ENCODE measurements at regions not wholly inside any gene's neighbourhood (a gene's known extent, or its start where the extent isn't known, plus 50 kb on each side); places are given as distances from the start of the nearest gene placed in this dataset.
"Not testable (repeated sequence)": the region's sequence is repeated elsewhere in the genome, so short reads cannot be mapped to it uniquely, and the experiment has no call there.

DNA sequence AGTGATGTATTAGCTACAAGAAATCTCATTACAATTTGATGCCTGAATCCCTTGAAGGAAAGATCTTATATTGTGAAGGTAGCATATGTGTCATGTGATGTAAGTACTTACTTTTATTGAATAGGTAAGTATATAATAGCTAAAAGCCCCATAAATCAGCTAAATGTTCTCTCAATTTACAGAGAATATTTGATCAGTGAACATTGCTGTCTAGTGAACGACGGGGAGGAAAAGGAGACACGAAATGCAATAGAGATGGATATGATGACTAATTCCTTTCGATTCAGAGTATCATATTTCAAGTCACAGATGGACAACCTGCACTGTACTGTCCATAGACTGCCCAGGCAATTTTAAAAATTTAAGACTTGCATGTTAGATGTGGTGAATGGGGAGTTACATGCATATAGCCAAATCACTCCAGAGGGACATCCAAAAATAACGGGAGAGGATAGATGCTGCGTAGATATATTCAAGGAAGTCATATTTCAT lies 462.1 kb upstream of the CDIN1 start:
- DNase-seq = no peak

DNA sequence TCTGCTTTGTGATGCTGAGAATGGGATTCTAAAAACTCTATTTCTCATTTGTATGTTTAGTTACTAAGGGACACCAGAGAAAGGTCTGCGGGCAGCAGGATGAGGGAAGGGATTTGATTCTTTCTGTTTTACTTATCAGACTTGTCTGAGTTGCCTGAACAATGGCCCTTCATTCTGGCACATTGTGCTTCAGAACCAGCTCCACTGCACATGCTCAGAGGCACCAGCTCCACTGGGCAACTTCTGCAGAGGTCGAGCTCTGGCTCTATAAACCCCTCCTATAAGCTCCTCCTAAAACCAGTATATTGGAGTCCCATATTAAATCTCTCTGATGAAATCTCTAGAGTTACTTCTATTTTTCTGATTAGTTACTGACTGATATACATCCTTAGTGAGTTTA lies 453.2 kb upstream of the CDIN1 start:
- no peak for DNase-seq

DNA sequence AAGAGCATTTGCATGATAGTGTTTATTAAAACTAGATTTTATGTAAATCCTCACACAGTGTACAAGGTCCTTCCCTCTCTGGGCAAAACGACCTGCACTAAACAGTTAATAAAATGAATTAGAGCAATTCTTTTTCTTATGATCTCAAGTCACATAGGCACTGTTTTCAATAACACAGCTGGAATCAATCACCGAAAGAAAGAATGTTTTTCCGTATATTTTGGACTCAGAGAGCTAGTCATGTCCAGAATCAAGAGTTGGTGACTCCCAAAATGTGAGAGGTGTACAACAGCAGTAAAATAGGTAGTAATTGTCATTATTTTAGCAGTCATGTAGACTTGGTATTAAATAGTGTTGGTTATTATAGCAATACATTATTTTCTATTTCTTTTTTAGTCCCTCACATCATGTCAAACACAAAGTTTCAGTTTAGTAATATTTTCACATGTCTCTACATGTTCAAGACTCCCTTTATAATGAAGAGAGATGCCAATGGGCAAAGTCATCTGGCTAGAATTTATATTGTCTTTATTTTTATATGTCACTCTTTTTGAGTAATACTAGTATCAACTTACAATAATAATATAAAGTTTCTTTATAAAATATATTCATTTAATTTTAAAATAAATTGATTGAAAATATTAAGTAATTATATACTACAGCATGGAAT lies 448.6 kb upstream of the CDIN1 start:
- no peak for DNase-seq

DNA sequence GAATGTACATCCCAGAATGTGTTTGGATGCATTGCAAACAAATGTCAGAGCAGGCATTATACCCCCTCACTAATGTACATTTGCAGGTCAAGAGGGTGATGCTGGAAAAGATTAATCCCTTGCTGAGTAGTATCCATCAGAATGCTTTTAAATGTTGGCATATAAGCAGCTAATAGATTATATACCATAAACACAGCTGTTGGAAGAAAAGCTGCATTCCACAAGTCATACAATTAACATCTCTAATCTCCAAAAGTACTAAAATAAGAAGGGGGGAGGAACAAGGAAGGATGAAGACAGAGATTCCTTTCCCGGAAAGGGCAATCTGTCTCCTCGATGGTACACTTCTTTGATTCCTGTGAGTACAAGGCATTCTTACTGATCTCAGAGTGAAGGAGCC lies 445.7 kb upstream of the CDIN1 start:
- no peak for DNase-seq

DNA sequence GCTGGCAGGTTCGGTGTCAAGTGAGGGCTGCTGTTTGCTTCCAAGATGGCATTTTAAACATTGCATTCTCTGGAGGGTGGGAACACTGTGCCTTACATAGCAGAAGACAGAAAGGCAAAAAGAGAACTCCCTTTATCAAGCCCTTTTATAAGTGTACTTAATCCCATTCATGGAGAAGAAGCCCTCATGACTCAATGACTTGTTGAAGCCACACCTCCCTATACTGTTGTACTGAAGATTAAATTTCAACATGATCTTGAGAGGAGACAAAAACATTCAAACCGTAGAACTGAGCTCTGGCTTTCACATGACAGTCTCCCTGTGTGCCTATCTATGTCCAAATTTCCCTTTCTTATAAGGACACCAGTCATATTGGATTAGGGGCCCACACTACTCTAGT lies 443.4 kb upstream of the CDIN1 start:
- no peak for DNase-seq

DNA sequence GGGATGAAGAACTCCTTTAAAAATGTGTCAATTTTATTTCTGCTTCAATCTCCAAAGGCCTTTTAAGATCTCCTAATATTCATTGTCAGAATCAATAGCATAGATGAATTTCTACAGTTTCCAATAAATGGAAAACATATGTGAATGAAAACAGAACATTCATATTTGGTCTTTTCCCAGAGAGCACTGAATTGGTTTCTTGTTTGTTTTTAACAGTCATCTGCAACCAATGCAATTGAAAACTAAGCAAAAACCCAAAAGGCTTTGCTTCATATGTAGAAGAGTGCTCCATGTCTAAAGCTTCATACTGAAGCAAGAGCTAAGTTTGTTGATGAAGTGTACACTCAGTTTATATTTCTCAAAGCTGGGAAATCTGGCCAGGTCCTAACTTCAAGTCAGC lies 426.5 kb upstream of the CDIN1 start:
- DNase-seq = no peak

DNA sequence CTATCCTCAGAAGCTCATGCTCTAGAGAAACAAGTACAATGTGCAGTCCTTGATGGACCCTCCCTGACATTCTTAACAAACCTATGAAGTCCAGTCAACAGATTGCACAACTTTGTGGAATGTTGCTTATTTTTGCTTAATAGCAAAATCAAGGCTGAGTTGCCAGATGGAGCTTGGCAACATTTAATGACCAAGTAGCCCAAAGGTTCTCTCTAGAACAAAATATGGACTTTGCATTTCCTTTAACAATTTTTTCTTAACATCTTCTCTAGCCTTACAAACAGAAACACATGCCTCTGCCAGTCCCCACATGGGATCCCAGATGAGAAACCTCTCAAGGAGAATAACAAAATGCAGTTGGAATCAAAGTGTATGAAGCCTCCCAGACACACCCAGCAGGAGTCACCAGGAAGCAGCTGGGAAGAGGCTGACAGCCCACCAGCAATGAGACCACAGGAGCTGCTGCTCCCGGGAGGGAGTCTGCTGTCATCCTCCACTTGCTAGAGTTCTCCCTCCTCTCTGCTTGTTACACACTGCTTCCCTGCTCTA lies 422.5 kb upstream of the CDIN1 start:
- DNase-seq = no peak

DNA sequence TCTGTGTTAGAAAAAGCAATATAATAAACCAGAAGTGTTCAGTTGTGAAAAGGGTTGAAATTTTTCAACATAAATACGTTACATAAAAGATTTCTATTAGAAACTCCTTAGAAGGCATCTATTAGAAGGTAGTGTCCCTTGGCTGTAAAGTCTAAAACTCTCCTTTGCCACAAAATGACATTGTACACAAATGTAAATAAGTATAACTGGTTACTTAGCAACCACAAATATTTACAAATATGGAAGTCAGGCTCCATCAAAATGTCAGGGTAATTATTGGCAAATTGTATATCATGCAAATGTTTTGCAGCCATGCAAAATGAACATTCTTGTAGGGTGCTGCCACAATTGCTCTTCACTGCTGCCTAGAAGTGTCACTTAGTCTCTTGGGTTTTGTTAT lies 419.1 kb upstream of the CDIN1 start:
- DNase-seq = no peak

DNA sequence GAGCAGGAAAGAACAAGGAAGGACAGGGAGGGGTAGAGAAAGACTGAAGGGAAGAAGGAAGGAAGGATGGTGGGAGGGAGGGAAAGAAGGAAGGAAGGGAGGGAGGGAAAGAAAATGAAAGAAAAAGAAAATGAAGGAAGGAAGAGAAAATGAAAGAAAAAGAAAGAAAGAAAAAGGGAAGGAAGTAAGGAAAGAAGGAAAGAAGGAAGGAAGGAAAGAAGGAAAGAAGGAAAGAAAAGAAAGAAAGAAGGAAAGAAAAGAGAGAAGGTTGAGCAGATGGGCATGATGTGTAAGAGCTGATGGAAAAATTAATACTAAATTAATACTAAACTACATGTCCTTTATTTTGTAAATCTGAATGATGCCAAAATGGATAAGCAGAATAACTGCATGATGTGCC lies 418.3 kb upstream of the CDIN1 start:
- no peak for DNase-seq

DNA sequence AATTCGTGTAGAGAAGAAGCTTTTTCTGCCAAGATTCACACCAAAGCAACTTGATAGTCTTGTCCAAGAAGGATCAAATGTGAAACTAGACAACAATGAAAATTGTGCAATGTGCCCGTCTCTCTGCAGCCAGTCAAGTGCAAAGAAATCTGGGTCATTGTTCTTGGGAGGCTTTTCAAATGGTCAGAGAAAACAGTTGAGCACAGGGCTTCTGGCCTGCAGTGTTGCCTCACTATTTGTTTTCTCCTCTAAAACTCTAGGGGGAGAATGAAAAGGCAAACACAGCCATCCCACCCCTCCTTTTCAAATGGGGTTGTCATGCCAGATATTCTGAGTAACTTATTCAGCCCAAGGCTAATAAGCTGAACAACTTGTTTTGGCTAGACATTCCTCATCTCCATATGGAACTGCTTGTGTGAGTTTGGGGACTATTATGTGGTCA lies 417.6 kb upstream of the CDIN1 start:
- DNase-seq = no peak

DNA sequence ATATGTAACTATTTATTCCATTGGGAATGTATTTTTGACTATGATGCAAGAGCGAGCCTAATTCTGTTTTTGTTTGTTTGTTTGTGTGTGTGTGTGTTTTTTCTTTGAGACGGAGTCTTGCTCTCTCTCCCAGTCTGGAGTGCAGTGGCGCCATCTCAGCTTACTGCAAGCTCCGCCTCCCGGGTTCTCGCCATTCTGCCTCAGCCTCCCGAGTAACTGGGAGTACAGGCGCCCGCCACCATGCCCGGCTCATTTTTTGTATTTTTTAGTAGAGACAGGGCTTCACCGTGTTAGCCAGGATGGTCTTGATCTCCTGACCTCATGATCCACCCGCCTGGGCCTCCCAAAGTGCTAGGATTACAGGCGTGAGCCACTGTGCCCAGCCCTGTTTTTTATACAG lies 415.4 kb upstream of the CDIN1 start:
- DNase-seq = not testable (repeated sequence)

DNA sequence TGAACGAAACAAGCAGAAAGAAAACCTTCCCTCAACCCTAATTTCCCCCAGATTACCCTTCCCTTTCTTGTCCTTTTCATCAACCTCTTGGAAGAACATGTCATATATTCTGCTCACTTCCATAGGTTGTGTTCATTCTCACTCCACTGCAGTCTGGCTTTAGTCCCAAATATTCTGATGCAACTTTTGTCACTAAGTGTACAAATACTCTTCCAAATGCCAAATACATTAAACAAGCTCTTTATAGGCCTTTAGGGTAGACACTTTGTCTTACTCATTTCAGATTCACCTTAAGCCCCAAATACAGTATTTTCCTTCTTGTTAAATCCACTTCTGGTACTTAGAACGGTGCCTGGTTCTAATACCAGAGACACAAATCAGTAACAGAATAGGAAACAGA lies 406.5 kb upstream of the CDIN1 start:
- no peak for DNase-seq

DNA sequence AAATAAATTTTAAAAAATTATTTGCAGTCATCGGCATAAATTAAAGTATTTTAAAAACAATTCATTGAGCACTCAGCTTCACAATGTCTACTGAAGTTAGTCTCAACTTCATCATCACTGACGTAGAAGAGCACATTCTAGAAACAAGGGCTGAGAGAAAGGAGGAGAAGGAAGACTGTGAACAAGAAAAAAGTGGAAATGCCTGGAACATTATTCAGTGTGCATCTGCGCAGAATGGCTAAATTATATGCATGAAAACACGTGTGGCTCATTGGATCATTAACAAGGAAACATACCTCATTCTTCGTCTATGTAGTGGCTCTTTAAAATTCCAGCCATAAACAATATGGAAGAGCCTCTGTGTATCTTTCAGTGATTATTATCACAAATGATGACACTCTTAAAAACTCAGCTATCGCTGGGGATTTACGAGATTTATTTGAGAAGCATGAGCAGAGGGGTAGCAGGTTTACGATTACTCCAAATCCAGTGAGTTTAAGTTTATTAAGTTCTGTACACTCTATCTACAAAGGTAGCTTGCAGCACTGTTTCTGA lies 404.2 kb upstream of the CDIN1 start:
- no peak for DNase-seq

DNA sequence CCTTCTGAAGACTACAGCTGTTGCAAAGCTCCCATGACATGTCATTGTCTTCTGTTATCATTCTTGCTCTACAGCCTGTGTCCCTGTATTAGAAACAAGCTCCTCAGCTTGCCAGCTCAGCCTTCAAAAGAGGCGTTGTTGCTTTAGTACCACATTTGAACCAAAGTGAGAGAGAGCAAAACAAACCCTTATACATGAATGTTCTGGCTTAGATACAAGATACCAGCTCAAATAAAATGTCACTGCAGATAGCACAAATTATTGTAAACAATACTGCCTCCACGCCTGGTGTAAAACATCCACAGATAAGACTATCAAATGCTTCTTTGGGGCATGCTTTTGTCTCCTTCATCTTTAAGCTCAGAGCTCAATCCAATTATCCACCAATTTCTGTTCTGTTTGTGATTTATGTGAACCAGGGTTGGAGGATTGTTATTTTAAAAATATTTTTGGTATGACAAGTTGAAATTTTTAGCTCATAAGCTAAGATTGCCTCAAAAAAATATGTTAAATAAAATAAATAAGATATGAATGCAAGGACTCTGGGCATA lies 403.6 kb upstream of the CDIN1 start:
- no peak for DNase-seq

DNA sequence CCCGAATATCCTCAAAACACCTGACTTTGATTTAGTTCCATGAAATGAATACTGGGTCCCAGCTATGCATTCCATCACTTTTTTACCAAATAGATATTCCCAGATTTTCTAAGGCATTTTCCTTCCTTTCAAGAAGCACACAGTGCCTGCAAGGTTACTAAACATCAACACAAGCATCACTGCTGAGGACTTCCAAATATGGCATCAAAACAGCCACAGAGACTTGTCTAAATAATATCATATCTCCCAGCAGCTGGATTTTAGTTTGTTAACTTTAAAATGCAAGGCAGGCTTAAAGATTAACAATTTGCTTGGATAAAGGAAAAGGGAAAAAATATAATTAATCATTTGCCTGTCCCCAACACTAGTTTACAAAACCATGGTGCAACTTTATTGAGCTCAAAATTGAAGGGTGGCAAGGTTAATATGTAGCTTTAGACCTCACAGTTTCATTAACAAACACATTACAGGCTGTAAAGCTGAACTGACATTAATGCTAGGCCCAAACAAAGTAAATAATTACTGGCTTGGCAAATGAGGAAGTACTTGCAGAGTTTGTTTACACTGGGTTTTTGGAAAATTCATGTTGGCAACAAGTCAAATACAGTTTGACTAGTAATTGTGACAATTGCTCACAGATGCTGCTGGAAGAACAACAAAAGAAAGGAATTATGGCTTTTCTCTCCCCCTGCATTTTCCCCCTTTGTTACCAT lies 401.7 kb upstream of the CDIN1 start:
- DNase-seq = no peak

DNA sequence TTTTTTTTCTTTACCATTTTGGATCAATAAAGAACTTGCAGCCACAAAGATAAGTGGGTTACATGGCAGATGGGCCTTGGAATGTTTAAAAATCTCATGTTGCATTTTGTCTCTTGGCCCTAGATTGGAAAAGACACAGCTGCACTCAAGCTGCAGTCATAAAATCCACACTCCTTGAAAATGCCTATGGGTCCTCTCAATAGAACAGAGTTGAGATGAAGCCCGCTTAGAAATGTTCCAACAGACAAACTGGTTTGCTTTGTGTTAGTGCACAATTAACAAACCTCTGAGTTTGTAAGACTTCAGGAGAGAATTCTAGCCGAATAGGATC lies 401.2 kb upstream of the CDIN1 start:
- DNase-seq = no peak

DNA sequence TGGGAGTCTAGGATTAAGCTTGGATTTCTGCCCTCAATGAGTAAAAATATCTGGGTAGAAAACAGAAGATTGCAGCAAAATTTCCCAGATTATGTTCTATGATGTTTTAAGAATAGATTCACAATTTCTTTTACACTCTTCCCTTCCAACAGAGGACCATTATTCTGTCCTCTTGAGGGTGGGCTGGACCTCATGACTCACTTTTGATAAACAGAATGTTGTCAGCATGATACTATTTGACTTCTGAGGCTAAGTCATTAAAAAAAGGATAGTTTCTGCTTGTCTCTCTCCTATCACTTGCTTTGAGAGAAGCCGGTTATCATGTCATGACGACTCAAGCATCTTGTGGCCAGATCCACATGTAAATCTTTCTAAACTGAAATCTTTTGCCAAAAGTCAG lies 396.2 kb upstream of the CDIN1 start:
- no peak for DNase-seq

DNA sequence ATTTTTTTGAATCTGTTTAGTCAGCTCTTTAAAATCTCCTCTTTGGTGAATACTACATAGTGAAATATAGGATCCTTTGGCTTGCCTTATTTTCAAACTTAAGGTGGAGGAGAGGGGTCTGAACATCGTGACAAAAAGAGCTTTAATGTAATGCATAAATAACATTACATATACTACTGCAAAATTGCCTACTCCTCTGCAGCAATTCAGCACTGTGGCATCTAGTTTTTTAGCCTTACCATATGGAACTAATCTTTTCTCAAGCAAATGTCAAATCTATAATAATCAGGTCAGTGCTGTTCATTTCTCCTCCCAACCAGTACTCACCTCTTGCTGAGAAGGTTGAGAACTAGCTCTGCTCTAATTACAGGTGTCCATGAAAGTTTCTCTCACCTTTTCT lies 394.0 kb upstream of the CDIN1 start:
- no peak for DNase-seq

DNA sequence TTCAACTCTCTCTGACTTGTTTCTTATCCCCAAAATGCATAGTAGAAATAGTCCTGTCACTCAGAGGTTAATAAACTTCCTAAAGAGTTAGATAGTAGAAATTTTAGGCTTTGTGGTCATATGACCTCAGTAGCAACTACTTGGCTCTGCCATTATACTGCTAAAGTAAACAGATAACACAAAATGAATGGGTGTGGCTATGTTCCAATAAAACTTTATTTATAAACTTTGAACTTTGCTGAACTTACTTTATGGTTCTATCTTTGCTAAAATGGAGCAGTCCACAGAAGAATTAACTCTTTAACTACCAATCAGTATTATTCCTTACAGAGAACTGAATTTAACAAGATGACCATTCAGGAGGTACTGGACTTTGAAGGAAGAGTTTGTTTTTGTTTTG lies 393.6 kb upstream of the CDIN1 start:
- DNase-seq = no peak

DNA sequence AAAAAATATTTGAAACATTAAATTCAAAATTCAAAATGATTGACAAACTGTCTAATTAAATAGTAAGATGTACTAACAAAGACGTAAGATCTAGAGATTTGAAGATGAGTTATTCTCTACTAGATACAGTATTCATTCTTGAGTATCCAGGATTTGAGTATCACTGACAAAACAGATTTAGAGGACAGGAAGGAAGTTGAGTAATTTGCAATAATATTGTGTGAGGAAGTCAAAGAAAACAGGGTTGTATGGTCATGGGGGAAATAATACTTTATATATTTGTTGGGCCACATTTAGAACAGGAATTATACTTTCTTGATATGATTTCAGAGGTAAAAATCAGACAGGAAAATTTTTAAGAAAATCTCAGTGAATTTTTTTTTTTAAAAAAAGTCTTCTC lies 393.1 kb upstream of the CDIN1 start:
- DNase-seq = no peak

DNA sequence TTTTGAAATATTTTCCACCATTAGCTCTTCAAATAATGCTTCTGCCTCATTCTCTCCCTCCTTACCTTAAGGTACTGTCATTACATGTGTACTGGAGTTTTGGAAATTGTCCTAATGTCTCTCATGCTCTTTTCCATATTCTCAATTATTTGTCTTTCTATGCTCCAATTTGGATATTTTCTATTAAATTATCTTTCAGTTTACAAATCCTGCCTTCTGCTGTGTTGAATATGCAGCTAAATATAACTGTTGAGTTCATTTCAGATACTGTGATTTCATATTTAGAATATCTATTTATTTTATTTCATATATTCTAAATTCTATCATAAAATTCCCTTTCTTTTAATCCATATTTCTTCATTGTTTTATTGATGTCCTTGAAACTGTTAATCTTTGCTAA lies 388.0 kb upstream of the CDIN1 start:
- no peak for DNase-seq

DNA sequence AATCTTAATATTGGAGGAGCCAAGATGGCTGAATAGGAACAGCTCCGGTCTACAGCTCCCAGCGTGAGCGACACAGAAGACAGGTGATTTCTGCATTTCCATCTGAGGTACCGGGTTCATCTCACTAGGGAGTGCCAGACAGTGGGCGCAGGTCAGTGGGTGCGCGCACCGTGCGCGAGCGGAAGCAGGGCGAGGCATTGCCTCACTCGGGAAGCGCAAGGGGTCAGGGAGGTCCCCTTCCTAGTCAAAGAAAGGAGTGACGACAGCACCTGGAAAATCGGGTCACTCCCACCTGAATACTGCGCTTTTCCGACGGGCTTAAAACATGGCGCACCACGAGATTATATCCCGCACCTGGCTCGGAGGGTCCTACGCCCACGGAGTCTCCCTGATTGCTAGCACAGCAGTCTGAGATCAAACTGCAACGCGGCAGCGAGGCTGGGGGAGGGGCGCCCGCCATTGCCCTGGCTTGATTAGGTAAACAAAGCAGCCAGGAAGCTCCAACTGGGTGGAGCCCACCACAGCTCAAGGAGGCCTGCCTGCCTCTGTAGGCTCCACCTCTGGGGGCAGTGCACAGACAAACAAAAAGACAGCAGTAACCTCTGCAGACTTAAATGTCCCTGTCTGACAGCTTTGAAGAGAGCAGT lies 383.9 kb upstream of the CDIN1 start:
- not testable (repeated sequence) for DNase-seq

DNA sequence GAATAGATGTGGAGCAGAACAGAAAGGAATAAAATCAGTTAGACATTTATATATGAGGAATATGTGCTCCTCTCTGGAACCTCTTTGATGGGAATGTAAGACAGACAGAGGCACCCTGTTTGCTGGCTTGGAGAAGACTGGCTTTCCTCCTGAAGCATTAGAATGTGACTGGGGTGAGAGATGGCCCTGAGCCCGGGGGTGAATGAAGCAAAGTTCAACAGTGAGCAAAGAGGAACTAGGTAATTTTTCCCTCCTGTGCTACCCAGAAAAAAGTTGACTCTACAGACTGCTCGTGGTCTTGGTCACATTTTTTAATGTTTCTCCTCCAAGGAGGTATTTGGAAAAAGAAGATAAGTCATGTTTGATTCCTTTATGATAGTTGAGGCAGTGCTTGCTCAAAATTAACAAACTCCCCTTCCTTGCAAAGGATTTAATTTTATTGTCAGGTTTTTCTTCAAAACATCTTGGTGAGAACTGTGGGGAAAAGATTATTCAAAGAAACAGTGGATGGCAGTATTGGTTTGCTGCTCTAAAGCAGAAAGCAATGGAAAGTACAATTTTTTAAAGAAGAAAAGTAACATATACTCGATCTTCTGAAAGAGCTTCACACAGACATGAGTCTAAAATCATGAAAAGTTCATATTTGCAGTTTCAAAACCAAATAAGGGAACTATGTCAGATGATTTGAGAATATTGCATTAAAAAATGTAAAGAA lies 370.4 kb upstream of the CDIN1 start:
- DNase-seq = no peak
